Thoracic aorta (tissue), 2 donors: ENCODE measurements at regions not wholly inside any gene's neighbourhood (a gene's known extent, or its start where the extent isn't known, plus 50 kb on each side); places are given as distances from the start of the nearest gene placed in this dataset.

Experiments used
- ATAC-seq: fragments of 150-250 bp; one replicate; pipeline ENCODE4 v1.8.0; 2017; ENCODE audit warnings: low read depth; ENCODE audit not compliant: insufficient number of reproducible peaks, low FRiP score
- DNase-seq: peaks from one replicate; pipeline ENCODE4 v3.0.0-alpha.2; 2020; ENCODE audit warnings: low spot score
- H3K27ac ChIP-seq, 2 donors: fragments of 200-600 bp; sonication (generic); 1 replicate in 1 of 2; 2 replicates in 1 of 2; pipeline ENCODE4 v1.5.1; 2016; ENCODE audit warnings: mild to moderate bottlenecking in 2 of 2, moderate library complexity in 2 of 2
- H3K27me3 ChIP-seq: fragments of 200-600 bp; sonication (generic); replicated peaks from 2 replicates; pipeline ENCODE4 v1.6.0; 2016; ENCODE audit warnings: mild to moderate bottlenecking; ENCODE audit not compliant: insufficient read depth
- H3K36me3 ChIP-seq: fragments of 200-600 bp; sonication (generic); one replicate; pipeline ENCODE4 v1.5.1; 2016
- H3K4me1 ChIP-seq, 2 donors: fragments of 200-600 bp; sonication (generic); 1 replicate in 1 of 2; 2 replicates in 1 of 2; pipeline versions ENCODE4 v1.5.1 to v1.6.0; 2016; ENCODE audit warnings: low read depth in 2 of 2, mild to moderate bottlenecking in 1 of 2; ENCODE audit not compliant: control insufficient read depth in 1 of 2
- H3K4me3 ChIP-seq: fragments of 200-600 bp; sonication (generic); 2 replicates; pipeline ENCODE4 v1.5.1; 2016; ENCODE audit warnings: mild to moderate bottlenecking
- H3K9me3 ChIP-seq: fragments of 200-600 bp; sonication (generic); 2 replicates; pipeline ENCODE4 v1.5.1; 2016
- CTCF ChIP-seq: fragments of 200-600 bp; sonication (generic); IDR thresholded peaks from one replicate; pipeline ENCODE4 v1.5.1; 2019; ENCODE audit warnings: antibody characterized with exemption

- Histone ChIP-seq H3K4me1 (no peaks in the 10 kb centered on the region), H3K36me3 (no peaks in the 10 kb centered on the region), H3K9me3 (peaks cover 9% of the 10 kb centered on the region), H3K27ac (no peak overlapping the region), H3K27me3 (no peaks in the 10 kb centered on the region), H3K4me3 (no peak overlapping the region)
- TF ChIP-seq CTCF, result no peak
- ATAC-seq (no peak), DNase-seq (no peak)
Measured at GRCh38 chr9:118252027-118252426, 547.8 kb downstream of the TLR4 start.

- H3K27me3 ChIP-seq, result no peaks in the 10 kb centered on the region
- ATAC-seq, result no peak
- TF ChIP-seq CTCF, result no peak
- H3K4me3 ChIP-seq, result no peak overlapping the region
- no peaks in the 10 kb centered on the region for H3K4me1 ChIP-seq
- H3K9me3 ChIP-seq, result peaks cover 2% of the 10 kb centered on the region
- H3K27ac ChIP-seq, result no peak overlapping the region
- no peak for DNase-seq
- no peaks in the 10 kb centered on the region for H3K36me3 ChIP-seq
Measured at GRCh38 chr9:118262191-118262590, 558.0 kb downstream of the TLR4 start.

DNA sequence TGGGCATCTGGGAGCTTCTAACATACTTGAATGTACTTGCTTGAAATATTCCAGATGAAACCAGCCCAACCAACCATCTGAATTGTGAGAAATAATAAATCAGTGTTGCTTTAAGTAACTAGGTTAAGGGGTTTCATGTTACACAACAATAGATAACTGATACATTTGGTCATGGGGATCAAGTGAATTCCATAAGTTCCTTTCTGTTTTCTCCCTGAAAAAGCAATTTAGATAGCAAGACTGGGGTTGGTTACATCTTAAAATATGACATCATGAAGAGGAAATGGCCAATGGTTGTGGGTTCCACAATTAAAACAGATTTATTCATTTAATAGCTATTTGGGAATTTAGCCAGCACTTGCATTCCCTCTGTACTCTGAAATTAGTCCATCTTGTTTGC lies 559.7 kb downstream of the TLR4 start:
- H3K36me3 ChIP-seq, result no peaks in the 10 kb centered on the region
- no peak for ATAC-seq
- TF ChIP-seq CTCF, result no peak
- H3K9me3 ChIP-seq, result no peaks in the 10 kb centered on the region
- H3K4me1 ChIP-seq, result no peaks in the 10 kb centered on the region
- no peaks in the 10 kb centered on the region for H3K27me3 ChIP-seq
- DNase-seq, result no peak
- H3K27ac ChIP-seq, result no peak overlapping the region
- no peak overlapping the region for H3K4me3 ChIP-seq

DNA sequence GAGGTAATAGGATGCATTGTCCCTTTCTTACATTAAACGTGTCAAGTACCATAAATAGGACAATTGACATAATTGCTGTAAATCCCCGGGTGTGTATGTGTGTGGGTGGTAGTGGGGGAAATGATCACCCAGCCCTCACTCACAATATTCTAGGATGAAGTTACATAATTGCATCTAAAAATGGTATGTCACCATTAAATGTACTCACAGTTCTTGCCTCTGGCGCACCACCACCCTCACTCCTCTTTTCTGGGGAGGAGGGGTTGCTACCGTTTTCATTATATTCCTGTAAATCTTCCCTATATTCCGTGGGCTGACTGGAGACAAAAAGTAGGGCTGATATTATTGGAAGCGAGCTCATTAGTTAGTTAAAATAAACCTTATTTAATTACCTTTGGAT lies 563.8 kb downstream of the TLR4 start:
- no peak for ATAC-seq
- DNase-seq, result no peak
- TF ChIP-seq CTCF, result no peak

DNA sequence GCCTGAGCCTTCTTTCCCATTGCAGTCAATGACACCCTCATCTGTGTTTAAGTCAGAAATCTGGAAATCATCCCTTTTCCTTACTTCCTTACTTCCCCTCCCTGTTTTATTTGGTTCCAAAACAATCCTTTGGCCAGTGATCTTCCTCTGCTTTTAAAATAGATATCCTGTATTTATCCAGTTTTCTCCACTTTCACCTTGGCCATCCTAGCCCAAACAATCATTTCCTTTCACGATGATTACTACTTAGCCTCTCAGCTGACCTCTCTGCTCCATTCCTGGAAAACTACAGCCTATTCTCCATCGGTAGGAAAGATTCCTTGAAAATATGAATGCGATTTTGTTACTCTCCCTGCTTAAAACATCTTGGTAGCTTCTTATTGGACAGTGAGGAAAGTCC lies 565.4 kb downstream of the TLR4 start:
- no peaks in the 10 kb centered on the region for H3K36me3 ChIP-seq
- ATAC-seq, result no peak
- H3K4me3 ChIP-seq, result no peak overlapping the region
- H3K9me3 ChIP-seq, result no peaks in the 10 kb centered on the region
- DNase-seq, result no peak
- H3K4me1 ChIP-seq, result no peaks in the 10 kb centered on the region
- TF ChIP-seq CTCF, result no peak
- no peaks in the 10 kb centered on the region for H3K27me3 ChIP-seq
- no peak overlapping the region for H3K27ac ChIP-seq

More for the DNA sequence above, 563.8 kb downstream of the TLR4 start:
- Histone ChIP-seq H3K9me3 (no peaks in the 10 kb centered on the region), H3K27ac (no peak overlapping the region), H3K4me3 (no peak overlapping the region), H3K4me1 (no peaks in the 10 kb centered on the region), H3K36me3 (no peaks in the 10 kb centered on the region), H3K27me3 (no peaks in the 10 kb centered on the region)
